Middle frontal gyrus (tissue), 1 donor: ENCODE measurements at regions not wholly inside any gene's neighbourhood (a gene's known extent, or its start where the extent isn't known, plus 50 kb on each side); places are given as distances from the start of the nearest gene placed in this dataset.
"Not testable (repeated sequence)": the region's sequence is repeated elsewhere in the genome, so short reads cannot be mapped to it uniquely, and the experiment has no call there.

Experiments
- DNase-seq: peaks from one replicate; pipeline ENCODE4 v3.0.0-alpha.2; 2015; ENCODE audit warnings: low spot score; ENCODE audit errors: extremely low spot score

- DNase-seq, result no peak
Measured at GRCh38 chr20:12936020-12936419, 72.8 kb upstream of the SPTLC3 start.

DNA sequence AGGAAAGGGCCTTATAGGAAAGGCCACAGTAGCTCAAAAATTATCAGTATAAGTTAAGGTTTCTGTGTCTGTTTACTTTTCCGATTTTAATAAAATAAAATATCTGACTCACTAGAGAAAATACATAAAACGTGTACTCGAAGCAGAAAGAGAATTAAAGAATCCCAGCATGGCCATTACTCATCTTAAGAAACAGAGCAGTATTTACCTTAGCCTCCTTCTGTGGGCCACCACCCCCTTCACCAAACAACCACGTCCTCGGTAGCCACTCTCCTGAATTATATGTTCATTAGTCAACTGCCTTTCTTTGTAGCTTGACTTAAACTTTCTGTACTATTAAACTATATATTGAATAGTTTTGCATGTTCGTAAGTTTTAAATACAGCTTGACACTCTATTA lies 72.2 kb upstream of the SPTLC3 start:
- no peak for DNase-seq

DNA sequence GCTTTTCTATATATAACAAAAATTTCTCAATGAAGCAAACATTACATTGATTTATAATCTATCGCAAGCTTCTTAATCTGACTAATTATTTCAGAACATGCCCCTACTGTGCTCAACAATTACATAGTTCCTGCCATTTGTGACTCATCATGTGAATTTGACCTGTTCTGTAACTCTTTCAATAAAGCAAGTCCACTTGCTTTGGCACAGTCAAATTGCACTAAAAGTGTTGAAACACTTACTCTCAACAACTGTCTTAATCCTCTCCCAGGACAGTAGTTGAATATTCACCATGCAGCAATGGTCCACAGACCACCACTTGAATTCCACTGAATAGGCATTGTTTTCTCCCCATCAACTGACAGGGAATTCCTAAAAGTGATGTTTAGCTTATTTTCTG lies 67.7 kb upstream of the SPTLC3 start:
- DNase-seq, result no peak

GRCh38 chr20:12942123-12942522 lies 66.6 kb upstream of the SPTLC3 start:
- no peak for DNase-seq

GRCh38 chr20:12946789-12947188 lies 62.0 kb upstream of the SPTLC3 start:
- no peak for DNase-seq

- DNase-seq, result no peak
Measured at GRCh38 chr20:12947691-12948090, 61.1 kb upstream of the SPTLC3 start.

- no peak for DNase-seq
Measured at GRCh38 chr20:12949429-12949980, 59.3 kb upstream of the SPTLC3 start.

DNA sequence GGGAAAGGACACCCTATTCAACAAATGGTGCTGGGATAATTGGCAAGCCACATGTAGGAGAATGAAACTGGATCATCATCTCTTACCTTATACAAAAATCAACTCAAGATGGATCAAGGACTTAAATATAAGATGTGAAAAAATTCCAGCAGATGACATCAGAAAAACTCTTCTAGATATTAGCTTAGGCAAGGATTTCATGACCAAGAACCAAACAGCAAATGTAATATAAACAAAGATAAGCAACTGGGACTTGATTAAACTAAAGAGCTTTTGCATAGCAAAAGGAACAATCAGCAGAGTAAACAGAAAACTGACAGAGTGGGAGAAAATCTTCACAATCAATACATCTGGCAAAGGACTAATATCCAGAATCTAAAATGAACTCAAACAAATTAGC lies 54.5 kb upstream of the SPTLC3 start:
- not testable (repeated sequence) for DNase-seq

GRCh38 chr20:12955611-12956010 lies 53.2 kb upstream of the SPTLC3 start:
- DNase-seq, result no peak

GRCh38 chr20:12956303-12956702 lies 52.5 kb upstream of the SPTLC3 start:
- DNase-seq, result no peak

GRCh38 chr20:12957968-12958367 lies 50.8 kb upstream of the SPTLC3 start:
- no peak for DNase-seq
